ENCODE measurements at regions not wholly inside any gene's neighbourhood (a gene's known extent, or its start where the extent isn't known, plus 50 kb on each side); places are given as distances from the start of the nearest gene placed in this dataset.

GRCh38 chr9:106414042-106414441 is 448.9 kb upstream of the ZNF462 start:
- no peak for TF ChIP-seq CTCF (IDR thresholded peaks at IDR 0.05)
- TF ChIP-seq EZH2phosphoT487 (IDR thresholded peaks at IDR 0.05), result no peak

Measured in neural progenitor cell (in vitro differentiated cells).